Natural killer cell (primary cell): ENCODE measurements at regions not wholly inside any gene's neighbourhood (a gene's known extent, or its start where the extent isn't known, plus 50 kb on each side); places are given as distances from the start of the nearest gene placed in this dataset.

ENCODE experiments used
- ATAC-seq, 3 donors: fragments of 150-1000 bp in 2 of 3; fragments of 200-7000 bp in 1 of 3; cut with Tn5 transposase; 1 replicate in 1 of 3; 2 replicates in 2 of 3; pipeline ENCODE4 v1.10.0; 2021; ENCODE audit warnings: mild to moderate bottlenecking in 2 of 3, moderate library complexity in 2 of 3
- DNase-seq, 2 donors: peaks; one replicate each; pipeline versions ENCODE4 v3.0.0 to v3.0.0-alpha.2; 2013 to 2021; ENCODE audit warnings: mixed read lengths in 1 of 2
- H3K27ac ChIP-seq: one replicate; pipeline ENCODE4 v1.5.1; 2013; ENCODE audit warnings: mild to moderate bottlenecking, low read length
- H3K27me3 ChIP-seq: one replicate; pipeline ENCODE4 v1.6.1; 2013; ENCODE audit warnings: low read length; ENCODE audit not compliant: control insufficient read depth, insufficient read depth
- H3K36me3 ChIP-seq: one replicate; pipeline ENCODE4 v1.6.1; 2013; ENCODE audit warnings: low read length; ENCODE audit not compliant: control insufficient read depth, insufficient read depth
- H3K4me1 ChIP-seq: one replicate; pipeline ENCODE4 v1.6.1; 2013; ENCODE audit warnings: low read length; ENCODE audit not compliant: control insufficient read depth, insufficient read depth
- H3K4me3 ChIP-seq: one replicate; pipeline ENCODE4 v1.5.1; 2013; ENCODE audit warnings: low read length
- H3K9me3 ChIP-seq: one replicate; pipeline ENCODE4 v1.6.1; 2013; ENCODE audit warnings: low read length; ENCODE audit not compliant: control insufficient read depth, insufficient read depth
- H3K27ac Mint-ChIP-seq, 2 donors: one replicate each; pipeline ENCODE4 v1.8.0; 2022; ENCODE audit warnings: mild to moderate bottlenecking in 2 of 2, mixed read lengths in 2 of 2, moderate library complexity in 1 of 2
- H3K27me3 Mint-ChIP-seq, 2 donors: one replicate each; pipeline ENCODE4 v1.8.0; 2022; ENCODE audit warnings: low read depth in 2 of 2, mixed read lengths in 2 of 2
- H3K36me3 Mint-ChIP-seq: one replicate; pipeline ENCODE4 v1.8.0; 2022; ENCODE audit warnings: mixed read lengths
- H3K4me1 Mint-ChIP-seq, 2 donors: one replicate each; pipeline ENCODE4 v1.8.0; 2022; ENCODE audit warnings: mixed read lengths in 2 of 2
- H3K4me3 Mint-ChIP-seq: one replicate; pipeline ENCODE4 v1.8.0; 2022; ENCODE audit warnings: mild to moderate bottlenecking, moderate library complexity, mixed read lengths
- H3K9me3 Mint-ChIP-seq, 2 donors: one replicate each; pipeline ENCODE4 v1.8.0; 2022; ENCODE audit warnings: mixed read lengths in 2 of 2
- CTCF ChIP-seq: fragments of 200-600 bp; IDR thresholded peaks from one replicate; pipeline ENCODE4 v1.8.0; 2022; ENCODE audit warnings: antibody characterized with exemption
- WGBS: methylation state at CpG from one replicate; pipeline ENCODE4 v1.1.7; 2013; ENCODE audit warnings: missing lambda C conversion rate; ENCODE audit not compliant: insufficient coverage; 5-methylcytosine and 5-hydroxymethylcytosine counted together
- intact Hi-C: fragments of 100-400 bp; cut with micrococcal nuclease; formaldehyde crosslinking; loops from one replicate; pipeline ENCODE4 v1.14.2; 2022

GRCh38 chr6:71724456-71725125 is 161.8 kb upstream of the RIMS1 start:
- no peaks in the 10 kb centered on the region for H3K9me3 ChIP-seq
- H3K4me3 ChIP-seq = no peak overlapping the region
- intact Hi-C loops = no loop called here
- no peaks in the 10 kb centered on the region for H3K36me3 ChIP-seq
- Mint-ChIP-seq H3K36me3 (no peaks in the 10 kb centered on the region), H3K4me3 (no peak overlapping the region), H3K27me3 (no peaks in the 10 kb centered on the region), H3K4me1 (no peaks in the 10 kb centered on the region), H3K9me3 (peaks cover 0 to 4% of the 10 kb centered on the region in 2 donors), H3K27ac (no peak overlapping the region)
- WGBS = no CpG with 5 or more reads among the region's 2 CpGs
- H3K27ac ChIP-seq = no peak overlapping the region
- no peaks in the 10 kb centered on the region for H3K27me3 ChIP-seq
- TF ChIP-seq CTCF = no peak
- H3K4me1 ChIP-seq = no peaks in the 10 kb centered on the region
- no peak for ATAC-seq
- no peak for DNase-seq

GRCh38 chr6:71725126-71725470 is 161.3 kb upstream of the RIMS1 start:
- H3K27ac ChIP-seq = no peak overlapping the region
- DNase-seq (no peak), ATAC-seq (no peak)
- intact Hi-C loops = no loop called here
- H3K4me3 Mint-ChIP-seq = no peak overlapping the region
- no peak overlapping the region for H3K4me3 ChIP-seq
- no peaks in the 10 kb centered on the region for H3K4me1 Mint-ChIP-seq
- no peaks in the 10 kb centered on the region for H3K27me3 Mint-ChIP-seq
- H3K36me3 ChIP-seq = no peaks in the 10 kb centered on the region
- no peak for TF ChIP-seq CTCF
- peaks cover 0 to 4% of the 10 kb centered on the region in 2 donors for H3K9me3 Mint-ChIP-seq
- no peaks in the 10 kb centered on the region for H3K9me3 ChIP-seq
- no peaks in the 10 kb centered on the region for H3K36me3 Mint-ChIP-seq
- 90% methylated on average over 2 of the region's 2 CpGs for WGBS
- H3K4me1 ChIP-seq = no peaks in the 10 kb centered on the region
- H3K27me3 ChIP-seq = no peaks in the 10 kb centered on the region
- no peak overlapping the region for H3K27ac Mint-ChIP-seq

GRCh38 chr6:71726121-71726520 is 160.2 kb upstream of the RIMS1 start:
- intact Hi-C loops = no loop called here
- H3K4me3 ChIP-seq = no peak overlapping the region
- no peak for ATAC-seq
- no peak for DNase-seq
- H3K9me3 Mint-ChIP-seq = peaks cover 0 to 4% of the 10 kb centered on the region in 2 donors
- H3K4me1 Mint-ChIP-seq = no peaks in the 10 kb centered on the region
- no peak overlapping the region for H3K4me3 Mint-ChIP-seq
- no peaks in the 10 kb centered on the region for H3K27me3 ChIP-seq
- H3K27me3 Mint-ChIP-seq = no peaks in the 10 kb centered on the region
- no peaks in the 10 kb centered on the region for H3K36me3 Mint-ChIP-seq
- WGBS = 80% methylated on average over 2 of the region's 2 CpGs
- no peak overlapping the region for H3K27ac ChIP-seq
- no peak overlapping the region for H3K27ac Mint-ChIP-seq
- H3K9me3 ChIP-seq = no peaks in the 10 kb centered on the region
- no peaks in the 10 kb centered on the region for H3K4me1 ChIP-seq
- no peaks in the 10 kb centered on the region for H3K36me3 ChIP-seq
- no peak for TF ChIP-seq CTCF

- H3K27ac ChIP-seq = no peak overlapping the region
- Mint-ChIP-seq H3K4me1 (no peaks in the 10 kb centered on the region), H3K27me3 (no peaks in the 10 kb centered on the region), H3K27ac (no peak overlapping the region), H3K9me3 (peaks cover 0 to 4% of the 10 kb centered on the region in 2 donors), H3K4me3 (no peak overlapping the region), H3K36me3 (no peaks in the 10 kb centered on the region)
- no peaks in the 10 kb centered on the region for H3K4me1 ChIP-seq
- intact Hi-C loops = no loop called here
- no peaks in the 10 kb centered on the region for H3K36me3 ChIP-seq
- H3K27me3 ChIP-seq = no peaks in the 10 kb centered on the region
- H3K4me3 ChIP-seq = no peak overlapping the region
- no peak for ATAC-seq
- H3K9me3 ChIP-seq = no peaks in the 10 kb centered on the region
- 0% methylated on average over 1 of the region's 2 CpGs for WGBS
- no peak for TF ChIP-seq CTCF
- no peak for DNase-seq
These were observed 158.6 kb upstream of the RIMS1 start for GRCh38 chr6:71727632-71728294.
